ENCODE measurements at regions not wholly inside any gene's neighbourhood (a gene's known extent, or its start where the extent isn't known, plus 50 kb on each side); places are given as distances from the start of the nearest gene placed in this dataset.

DNA sequence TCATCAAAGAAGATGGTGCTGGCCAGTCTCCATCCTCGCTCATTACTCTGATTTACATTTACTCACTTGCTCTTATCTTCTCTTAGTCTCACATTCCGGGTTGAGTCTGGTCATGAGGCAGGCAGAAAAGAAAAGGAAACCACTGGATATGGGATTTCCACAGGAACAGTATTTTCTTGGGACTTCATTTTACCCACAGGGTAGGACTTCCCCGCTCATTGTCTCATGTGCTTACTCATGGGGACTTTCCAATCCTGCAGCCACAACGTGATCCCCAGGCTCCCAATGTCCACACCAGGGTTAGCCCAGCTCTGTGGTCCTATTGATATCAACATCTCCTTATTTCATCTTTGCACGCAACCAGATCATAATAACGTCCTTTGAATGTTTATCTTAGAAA is 373.8 kb downstream of the TMEM182 start:
- no peak overlapping the region for H3K4me3 ChIP-seq (ENCODE audit: low read depth, low read length)
- TF ChIP-seq CTCF (IDR thresholded peaks at IDR 0.05; ENCODE audit: low read depth, low read length): no peak
- no peak for DNase-seq (ENCODE audit: low read depth, low spot score)
- in situ Hi-C loops (cut with HindIII; ENCODE audit: low sequenced_read_pairs): no loop called here

DNA sequence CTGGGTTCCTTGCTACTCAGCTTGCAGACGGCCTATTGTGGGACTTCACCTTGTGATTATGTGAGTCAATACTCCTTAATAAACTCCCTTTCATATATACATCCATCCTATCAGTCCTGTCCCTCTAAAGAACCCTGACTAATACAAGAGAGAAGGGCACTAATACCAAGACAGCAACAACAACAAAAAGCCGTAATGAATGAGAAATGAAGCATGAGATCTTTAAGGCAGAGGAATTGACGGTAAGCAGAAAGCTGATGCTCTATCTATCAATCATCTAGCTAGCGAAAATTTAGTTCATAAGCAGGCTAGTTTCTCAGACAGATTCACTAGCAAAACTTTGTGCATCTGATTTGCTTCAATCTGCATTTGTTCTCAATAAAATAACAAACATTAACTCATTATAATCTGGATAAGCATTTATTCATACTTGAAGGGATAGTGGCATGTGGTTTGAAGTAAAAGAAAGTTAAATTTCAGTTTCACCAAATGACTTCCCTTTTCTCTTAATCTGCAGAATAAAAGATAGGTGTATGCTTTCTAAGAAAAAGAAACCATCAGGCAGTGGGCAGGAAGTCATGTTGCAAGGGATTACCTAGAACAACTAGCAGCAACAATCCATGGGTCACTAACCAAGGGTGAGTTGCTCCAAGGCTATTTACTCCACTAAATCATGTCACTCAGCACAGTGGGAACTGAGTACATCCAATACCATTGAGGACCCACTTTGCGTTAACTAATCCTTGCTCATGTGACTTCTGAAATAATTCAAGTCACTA is 376.5 kb downstream of the TMEM182 start:
- DNase-seq (ENCODE audit: low read depth, low spot score): no peak
- no peak overlapping the region for H3K4me3 ChIP-seq (ENCODE audit: low read depth, low read length)
- TF ChIP-seq CTCF (IDR thresholded peaks at IDR 0.05; ENCODE audit: low read depth, low read length): no peak
- in situ Hi-C loops (cut with HindIII; ENCODE audit: low sequenced_read_pairs): no loop called here

- in situ Hi-C loops (cut with HindIII; ENCODE audit: low sequenced_read_pairs): no loop called here
- DNase-seq (ENCODE audit: low read depth, low spot score): no peak
- H3K4me3 ChIP-seq (ENCODE audit: low read depth, low read length): no peak overlapping the region
- no peak for TF ChIP-seq CTCF (IDR thresholded peaks at IDR 0.05; ENCODE audit: low read depth, low read length)
Observed at GRCh38 chr2:103139628-103140268, 377.9 kb downstream of the TMEM182 start.

- H3K4me3 ChIP-seq (ENCODE audit: low read depth, low read length): no peak overlapping the region
- no peak for DNase-seq (ENCODE audit: low read depth, low spot score)
- in situ Hi-C loops (cut with HindIII; ENCODE audit: low sequenced_read_pairs): no loop called here
- no peak for TF ChIP-seq CTCF (IDR thresholded peaks at IDR 0.05; ENCODE audit: low read depth, low read length)
Observed at GRCh38 chr2:103144837-103145236, 383.0 kb downstream of the TMEM182 start.

DNA sequence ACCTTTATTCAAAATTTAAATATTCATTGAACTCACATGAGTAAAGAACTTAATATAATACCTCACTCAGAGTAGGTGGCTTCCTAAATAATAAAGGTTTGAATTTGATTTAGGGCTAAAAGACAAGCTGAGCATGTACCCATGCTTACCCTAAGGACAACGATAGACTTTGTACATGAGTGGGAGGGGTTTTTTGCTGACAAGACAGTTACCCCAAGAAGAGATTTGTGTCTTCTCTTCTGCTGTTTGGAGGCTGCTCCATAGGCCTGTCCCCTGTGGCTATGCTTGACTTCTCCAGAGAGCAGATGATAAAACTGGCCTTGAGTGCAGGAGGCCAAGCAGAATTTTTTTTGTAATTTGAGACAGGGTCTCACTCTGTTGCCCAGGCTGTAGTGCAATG is 383.9 kb downstream of the TMEM182 start:
- no peak for DNase-seq (ENCODE audit: low read depth, low spot score)
- no peak overlapping the region for H3K4me3 ChIP-seq (ENCODE audit: low read depth, low read length)
- in situ Hi-C loops (cut with HindIII; ENCODE audit: low sequenced_read_pairs): no loop called here
- no peak for TF ChIP-seq CTCF (IDR thresholded peaks at IDR 0.05; ENCODE audit: low read depth, low read length)

GRCh38 chr2:103151046-103151445 is 389.2 kb downstream of the TMEM182 start:
- DNase-seq (ENCODE audit: low read depth, low spot score): no peak
- no peak for TF ChIP-seq CTCF (IDR thresholded peaks at IDR 0.05; ENCODE audit: low read depth, low read length)
- in situ Hi-C loops (cut with HindIII; ENCODE audit: low sequenced_read_pairs): no loop called here
- H3K4me3 ChIP-seq (ENCODE audit: low read depth, low read length): no peak overlapping the region

Data from astrocyte of the spinal cord (primary cell).